Activated CD8-positive, alpha-beta T cell treated with anti-CD3 and anti-CD28 coated beads, Interleukin-2, amount 10 ng/mL, durations not matched to agents 7 days and 5 days (primary cell): ENCODE measurements at regions not wholly inside any gene's neighbourhood (a gene's known extent, or its start where the extent isn't known, plus 50 kb on each side); places are given as distances from the start of the nearest gene placed in this dataset.
"Not testable (repeated sequence)": the region's sequence is repeated elsewhere in the genome, so short reads cannot be mapped to it uniquely, and the experiment has no call there.

Experiments used
- ATAC-seq: fragments of 150-1000 bp; cut with Tn5 transposase; one replicate; pipeline ENCODE4 v1.10.0; 2021; ENCODE audit warnings: moderate library complexity
- CTCF ChIA-PET: fragments of 350-600 bp; sonication (Branson Sonifier 250); formaldehyde crosslinking; loops from one replicate; lab custom pipeline; 2021; ENCODE audit warnings: antibody characterized with exemption; lab: Charles Lee
- POLR2A ChIA-PET: fragments of 350-600 bp; sonication (Branson Sonifier 250); formaldehyde crosslinking; loops from one replicate; lab custom pipeline; 2021; ENCODE audit warnings: antibody characterized with exemption; lab: Charles Lee
- DNase-seq: peaks from one replicate; pipeline ENCODE4 v3.0.0-alpha.2; 2020
- H3K27ac Mint-ChIP-seq: one replicate; pipeline ENCODE4 v1.8.0; 2021; ENCODE audit warnings: mild to moderate bottlenecking, mixed read lengths
- H3K27me3 Mint-ChIP-seq: one replicate; pipeline ENCODE4 v1.8.0; 2021; ENCODE audit warnings: low read depth, mixed read lengths
- H3K36me3 Mint-ChIP-seq: one replicate; pipeline ENCODE4 v1.8.0; 2021; ENCODE audit warnings: low read depth, mixed read lengths
- H3K4me1 Mint-ChIP-seq: one replicate; pipeline ENCODE4 v1.8.0; 2021; ENCODE audit warnings: low read depth, mixed read lengths
- H3K4me3 Mint-ChIP-seq: one replicate; pipeline ENCODE4 v1.8.0; 2021; ENCODE audit warnings: mild to moderate bottlenecking, mixed read lengths
- H3K9me3 Mint-ChIP-seq: one replicate; pipeline ENCODE4 v1.8.0; 2022; ENCODE audit warnings: mixed read lengths; ENCODE audit not compliant: insufficient read depth

DNA sequence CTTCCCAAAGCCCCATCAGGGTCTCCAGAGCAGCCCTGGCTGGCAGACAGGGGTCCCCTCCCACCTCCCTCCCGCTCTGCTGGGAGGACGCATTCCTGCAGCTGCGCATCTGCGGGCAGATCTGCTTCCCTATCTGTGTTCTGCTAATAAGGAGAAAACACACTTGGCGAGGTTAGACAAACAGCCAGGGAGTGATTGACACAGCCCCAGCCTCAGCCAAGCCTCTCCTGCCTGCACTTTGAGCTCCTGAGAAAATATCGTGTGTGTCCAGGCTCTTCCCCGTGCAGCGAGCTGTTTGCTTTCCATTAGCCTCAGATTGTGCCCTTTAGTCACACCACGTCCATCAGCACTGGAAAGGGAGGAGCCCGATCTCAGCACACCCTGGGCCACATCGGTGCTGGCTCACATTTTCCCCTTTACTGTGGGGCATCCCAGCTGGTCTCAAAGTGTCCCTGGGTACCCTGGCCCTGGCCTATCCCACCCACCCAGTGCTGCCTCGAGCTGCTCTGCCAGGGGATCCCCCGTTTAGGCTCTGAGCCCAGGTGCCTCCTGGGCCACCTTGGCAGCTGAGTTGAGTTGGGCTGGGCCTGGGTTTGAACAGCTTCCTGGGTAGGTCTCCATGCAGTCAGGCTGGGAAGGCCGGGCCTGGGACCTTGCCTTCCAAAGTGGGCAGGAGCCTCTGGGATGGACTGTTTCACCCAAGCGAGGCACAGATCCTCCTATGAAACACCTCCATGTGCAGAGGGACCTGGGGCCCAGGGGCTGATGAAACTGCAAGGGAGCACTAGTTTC, 61.1 kb downstream of the BARX1 start:
- peaks cover 7% of the 10 kb centered on the region for H3K9me3 Mint-ChIP-seq

DNA sequence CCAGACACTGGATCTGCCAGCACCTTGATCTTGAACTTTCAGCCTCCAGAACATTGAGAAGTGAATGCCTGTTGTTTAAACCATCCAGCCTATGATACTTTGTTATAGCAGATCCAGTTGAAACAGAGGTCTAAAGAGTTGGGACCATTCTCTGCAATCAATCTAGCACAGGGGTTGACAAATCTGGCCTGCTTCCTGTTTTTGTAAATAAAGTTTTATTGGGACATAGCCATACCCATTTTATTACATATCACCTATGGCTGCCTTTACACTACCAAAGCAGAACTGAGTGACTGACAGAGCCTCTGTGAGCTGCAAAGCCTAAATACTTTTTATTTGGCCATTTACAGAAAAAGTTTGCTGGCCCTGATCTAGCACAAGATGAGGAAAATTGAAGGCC, 62.0 kb downstream of the BARX1 start:
- peaks cover 8% of the 10 kb centered on the region for H3K4me1 Mint-ChIP-seq
- CTCF ChIA-PET, result no interaction called here
- ATAC-seq (no peak), DNase-seq (no peak)
- H3K27ac Mint-ChIP-seq, result no peak overlapping the region
- POLR2A ChIA-PET, result no interaction called here
- H3K9me3 Mint-ChIP-seq, result peaks cover 7% of the 10 kb centered on the region
- H3K36me3 Mint-ChIP-seq, result no peaks in the 10 kb centered on the region
- no peak overlapping the region for H3K4me3 Mint-ChIP-seq
- H3K27me3 Mint-ChIP-seq, result no peaks in the 10 kb centered on the region

More for the DNA sequence above, 61.1 kb downstream of the BARX1 start:
- no peak overlapping the region for H3K27ac Mint-ChIP-seq
- no peaks in the 10 kb centered on the region for H3K27me3 Mint-ChIP-seq
- ChIA-PET CTCF (no interaction called here), POLR2A (no interaction called here)
- no peaks in the 10 kb centered on the region for H3K36me3 Mint-ChIP-seq
- no peak for ATAC-seq
- peaks cover 12% of the 10 kb centered on the region for H3K4me1 Mint-ChIP-seq
- DNase-seq, result no peak
- H3K4me3 Mint-ChIP-seq, result no peak overlapping the region

DNA sequence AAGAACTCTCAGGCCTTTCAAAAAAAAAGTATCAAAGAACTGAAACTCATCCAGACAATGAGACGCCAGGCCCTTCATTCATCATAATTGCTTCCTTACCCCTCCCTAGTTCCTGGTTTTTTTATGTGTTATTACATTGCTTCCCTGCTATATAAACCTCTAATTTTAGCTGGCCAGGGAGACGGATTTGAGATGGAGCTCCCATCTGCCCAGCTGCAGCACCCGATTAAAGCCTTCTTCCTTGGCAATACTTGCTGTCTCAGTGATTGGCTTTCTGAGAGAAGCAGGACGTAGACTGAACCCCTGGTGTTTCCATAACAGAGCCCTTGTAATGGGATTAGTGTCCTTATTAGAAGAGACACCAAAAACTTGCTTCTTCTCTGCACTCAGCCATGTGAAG, 62.4 kb downstream of the BARX1 start:
- ChIA-PET CTCF (no interaction called here), POLR2A (interaction anchor here (0.6 kb wide), 1 partner anchor 363 kb away, joined by 3 read pairs; no protein-coding TSS in a partner anchor)
- ATAC-seq, result no peak
- DNase-seq, result no peak
- H3K4me1 Mint-ChIP-seq, result peaks cover 4% of the 10 kb centered on the region
- H3K27me3 Mint-ChIP-seq, result no peaks in the 10 kb centered on the region
- peaks cover 7% of the 10 kb centered on the region for H3K9me3 Mint-ChIP-seq
- H3K36me3 Mint-ChIP-seq, result no peaks in the 10 kb centered on the region
- H3K4me3 Mint-ChIP-seq, result no peak overlapping the region
- H3K27ac Mint-ChIP-seq, result no peak overlapping the region

DNA sequence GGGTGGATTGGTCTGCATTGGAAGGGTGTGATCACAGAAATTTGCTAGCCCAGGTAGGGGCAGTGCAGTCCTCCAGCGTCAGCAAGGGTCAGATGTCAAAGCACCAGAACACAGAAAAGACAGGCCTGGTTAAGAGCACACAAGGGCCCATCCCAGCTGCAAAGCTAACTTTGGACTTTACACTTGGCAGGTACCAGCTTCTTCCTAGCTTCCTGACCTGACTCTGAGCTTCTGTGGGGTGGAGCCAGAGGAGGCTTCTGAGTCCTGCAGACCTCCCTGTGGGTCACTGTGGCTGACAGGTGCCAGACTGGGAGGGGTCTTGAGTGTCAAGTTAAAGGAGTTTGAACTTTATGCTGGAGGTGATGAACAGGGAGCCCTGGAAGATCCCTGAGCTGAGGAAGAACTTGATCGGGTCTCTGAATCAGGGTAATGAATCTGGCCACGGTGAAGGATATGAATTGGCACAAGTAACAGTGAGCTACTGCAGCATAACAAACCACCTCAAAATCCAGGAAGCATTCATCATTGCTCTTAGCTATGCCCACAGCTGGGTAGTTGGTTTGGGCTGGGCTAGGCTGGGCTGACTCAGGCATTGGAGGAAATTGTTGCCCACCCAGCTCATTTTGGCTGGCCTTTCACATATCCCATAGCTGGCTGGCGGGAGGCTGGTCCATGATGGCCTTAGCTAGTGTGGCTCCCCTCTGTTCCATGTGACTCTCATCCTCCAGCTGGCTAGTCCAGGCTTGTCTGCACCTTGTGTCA, 63.4 kb downstream of the BARX1 start:
- no peak for ATAC-seq
- CTCF ChIA-PET, result no interaction called here
- DNase-seq, result no peak
- Mint-ChIP-seq H3K36me3 (no peaks in the 10 kb centered on the region), H3K27me3 (peaks cover 3% of the 10 kb centered on the region), H3K27ac (no peak overlapping the region), H3K9me3 (peaks cover 7% of the 10 kb centered on the region), H3K4me1 (no peaks in the 10 kb centered on the region), H3K4me3 (no peak overlapping the region)
- POLR2A ChIA-PET, result interaction anchor here (0.6 kb wide), 1 partner anchor 364 kb away, joined by 3 read pairs; no protein-coding TSS in a partner anchor

DNA sequence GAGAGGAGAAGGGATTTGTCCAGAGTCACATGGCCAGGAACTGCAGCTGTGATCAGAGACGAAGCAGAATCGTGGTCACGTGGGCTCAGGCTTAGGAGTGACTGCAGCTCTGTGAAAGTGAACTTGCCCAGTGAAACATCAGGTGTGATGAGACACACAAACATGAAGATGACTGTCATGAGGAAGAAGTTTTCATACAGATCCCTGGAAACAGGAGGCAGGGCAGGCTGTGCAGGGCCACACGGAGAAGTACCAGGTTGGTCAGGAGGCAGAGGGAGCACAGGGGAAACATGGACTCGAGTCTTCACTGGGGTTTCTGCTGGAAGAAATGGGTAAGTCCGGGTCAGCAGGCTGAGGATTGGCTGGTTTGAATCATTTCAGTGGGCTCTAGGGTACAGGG, 64.1 kb downstream of the BARX1 start:
- no peak overlapping the region for H3K4me3 Mint-ChIP-seq
- H3K4me1 Mint-ChIP-seq, result no peaks in the 10 kb centered on the region
- ATAC-seq, result no peak
- CTCF ChIA-PET, result no interaction called here
- peaks cover 7% of the 10 kb centered on the region for H3K9me3 Mint-ChIP-seq
- no peaks in the 10 kb centered on the region for H3K36me3 Mint-ChIP-seq
- no peak overlapping the region for H3K27ac Mint-ChIP-seq
- no peak for DNase-seq
- POLR2A ChIA-PET, result no interaction called here
- peaks cover 4% of the 10 kb centered on the region for H3K27me3 Mint-ChIP-seq

DNA sequence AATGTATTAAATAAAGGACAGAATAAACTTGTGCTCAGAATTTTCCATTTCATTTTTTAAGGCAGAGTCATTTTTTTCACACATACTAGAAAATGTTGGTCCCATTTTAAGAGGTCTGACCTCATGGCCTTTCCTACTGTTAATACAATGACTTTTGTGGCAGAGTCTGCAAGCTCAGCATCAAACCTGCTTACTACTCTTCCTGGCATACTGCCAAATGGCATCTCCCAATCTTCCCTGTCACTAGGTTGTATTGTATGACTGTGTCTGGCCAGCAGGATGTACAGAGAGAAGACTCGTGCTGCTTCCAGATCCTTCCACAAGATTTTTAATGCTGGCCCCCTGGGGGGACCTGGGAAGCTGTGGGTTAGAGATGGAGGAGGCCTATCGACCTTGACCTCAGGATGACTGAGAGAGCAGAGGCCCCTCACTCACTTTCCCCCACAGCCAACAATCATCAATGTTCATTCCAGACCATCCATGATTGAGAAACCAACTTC, 64.7 kb downstream of the BARX1 start:
- Mint-ChIP-seq H3K4me1 (no peaks in the 10 kb centered on the region), H3K4me3 (no peak overlapping the region), H3K27me3 (peaks cover 4% of the 10 kb centered on the region), H3K27ac (no peak overlapping the region), H3K9me3 (peaks cover 7% of the 10 kb centered on the region), H3K36me3 (no peaks in the 10 kb centered on the region)
- DNase-seq (no peak), ATAC-seq (no peak)
- ChIA-PET CTCF (no interaction called here), POLR2A (no interaction called here)

DNA sequence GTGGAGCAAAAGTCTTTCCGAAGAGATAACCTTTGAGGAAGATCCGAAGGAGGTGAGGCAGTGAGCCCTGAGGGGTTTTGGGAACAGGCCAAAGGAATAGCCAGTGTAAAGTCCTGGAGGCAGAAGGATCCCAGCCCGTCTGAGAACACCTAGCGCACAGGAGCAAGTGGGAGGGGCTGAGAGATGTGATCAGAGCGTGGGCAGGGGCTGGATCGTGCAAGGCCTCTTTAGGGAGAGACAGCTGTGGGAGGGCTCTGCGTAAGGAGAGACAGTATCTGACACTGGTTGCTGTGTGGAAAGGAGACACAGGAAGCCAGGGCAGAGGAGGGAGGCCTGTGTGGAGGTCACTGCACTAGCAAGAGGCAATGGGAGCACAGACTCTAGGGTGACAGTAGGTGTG, 68.2 kb downstream of the BARX1 start:
- ChIA-PET CTCF (no interaction called here), POLR2A (no interaction called here)
- Mint-ChIP-seq H3K4me3 (no peak overlapping the region), H3K27me3 (peaks cover 10% of the 10 kb centered on the region), H3K27ac (no peak overlapping the region), H3K4me1 (no peaks in the 10 kb centered on the region), H3K9me3 (no peaks in the 10 kb centered on the region), H3K36me3 (no peaks in the 10 kb centered on the region)
- DNase-seq (no peak), ATAC-seq (no peak)

DNA sequence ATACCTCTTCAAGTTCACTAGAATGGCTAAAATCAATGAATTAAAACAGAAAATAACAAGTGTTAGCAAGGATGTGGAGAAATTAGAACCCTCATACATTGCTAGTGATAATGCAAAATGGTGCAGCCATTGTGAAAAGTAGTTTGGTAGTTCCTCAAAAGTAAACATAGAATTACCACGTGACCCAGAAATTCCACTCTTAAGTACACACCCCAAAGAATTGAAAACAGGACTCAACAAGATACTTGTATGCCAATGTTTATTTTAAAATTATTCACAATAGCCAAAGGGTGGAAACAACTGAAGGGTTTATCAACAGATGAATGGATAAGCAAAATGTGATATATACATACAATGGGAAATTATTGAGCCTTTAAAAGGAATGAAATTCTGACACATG, 70.3 kb downstream of the BARX1 start:
- ChIA-PET POLR2A (no interaction called here), CTCF (no interaction called here)
- H3K36me3 Mint-ChIP-seq, result no peaks in the 10 kb centered on the region
- H3K4me1 Mint-ChIP-seq, result no peaks in the 10 kb centered on the region
- no peak for ATAC-seq
- H3K9me3 Mint-ChIP-seq, result no peaks in the 10 kb centered on the region
- peaks cover 10% of the 10 kb centered on the region for H3K27me3 Mint-ChIP-seq
- no peak for DNase-seq
- H3K4me3 Mint-ChIP-seq, result no peak overlapping the region
- no peak overlapping the region for H3K27ac Mint-ChIP-seq

DNA sequence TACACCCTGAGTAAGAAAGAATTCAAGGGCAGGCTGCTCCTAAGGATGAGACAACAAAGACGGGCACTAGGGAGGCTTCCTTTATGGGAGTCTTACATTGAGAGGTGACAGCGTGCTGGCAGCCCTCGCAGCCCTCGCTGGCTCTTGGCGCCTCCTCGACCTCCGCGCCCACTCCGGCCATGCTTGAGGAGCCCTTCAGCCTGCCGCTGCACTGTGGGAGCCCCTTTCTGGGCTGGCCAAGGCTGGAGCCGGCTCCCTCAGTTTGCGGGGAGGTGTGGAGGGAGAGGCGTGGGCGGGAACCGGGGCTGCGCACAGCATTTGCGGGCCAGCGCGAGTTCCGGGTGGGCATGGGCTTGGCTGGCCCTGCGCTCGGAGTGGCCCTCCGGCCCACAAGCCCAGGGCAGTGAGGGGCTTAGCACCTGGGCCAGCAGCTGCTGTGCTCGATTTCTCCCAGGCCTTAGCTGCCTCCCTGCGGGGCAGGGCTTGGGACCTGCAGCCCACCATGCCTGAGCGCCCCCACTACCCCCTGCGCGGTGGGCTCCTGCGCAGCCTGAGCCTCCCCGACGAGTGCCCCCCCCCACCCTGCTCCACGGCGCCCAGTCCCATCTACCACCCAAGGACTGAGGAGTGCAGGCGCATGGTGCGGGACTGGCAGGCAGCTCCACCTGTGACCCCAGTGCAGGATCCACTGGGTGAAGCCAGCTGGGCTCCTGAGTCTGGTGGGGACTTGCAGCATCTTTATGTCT, 75.3 kb downstream of the BARX1 start:
- H3K4me1 Mint-ChIP-seq, H3K36me3 Mint-ChIP-seq, DNase-seq, POLR2A ChIA-PET, ATAC-seq, CTCF ChIA-PET, H3K4me3 Mint-ChIP-seq, H3K27me3 Mint-ChIP-seq, H3K27ac Mint-ChIP-seq: not testable (repeated sequence)
- H3K9me3 Mint-ChIP-seq, result peaks cover 15% of the 10 kb centered on the region

DNA sequence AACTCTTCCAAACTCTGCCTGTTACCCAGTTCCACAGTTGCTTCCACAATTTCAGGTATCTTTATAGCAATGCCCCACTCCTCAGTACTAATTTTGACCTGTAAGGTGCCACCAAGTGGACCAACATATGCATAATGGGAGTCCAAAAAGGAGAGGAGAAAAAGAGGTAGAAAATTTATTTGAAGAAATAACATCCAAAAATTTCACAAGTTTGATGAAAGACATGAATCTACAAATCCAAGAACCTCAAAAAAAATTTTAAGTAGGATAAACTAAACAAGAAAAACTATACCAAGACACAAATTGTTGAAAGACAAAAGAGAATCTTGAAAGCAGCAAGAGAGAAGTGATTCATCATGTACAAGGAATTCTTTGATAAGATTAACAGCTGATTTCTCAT, 79.8 kb downstream of the BARX1 start:
- peaks cover 6% of the 10 kb centered on the region for H3K27me3 Mint-ChIP-seq
- peaks cover 22% of the 10 kb centered on the region for H3K9me3 Mint-ChIP-seq
- ATAC-seq (no peak), DNase-seq (no peak)
- no peak overlapping the region for H3K27ac Mint-ChIP-seq
- H3K4me1 Mint-ChIP-seq, result no peaks in the 10 kb centered on the region
- peaks cover 5% of the 10 kb centered on the region for H3K36me3 Mint-ChIP-seq
- ChIA-PET CTCF (no interaction called here), POLR2A (no interaction called here)
- no peak overlapping the region for H3K4me3 Mint-ChIP-seq

DNA sequence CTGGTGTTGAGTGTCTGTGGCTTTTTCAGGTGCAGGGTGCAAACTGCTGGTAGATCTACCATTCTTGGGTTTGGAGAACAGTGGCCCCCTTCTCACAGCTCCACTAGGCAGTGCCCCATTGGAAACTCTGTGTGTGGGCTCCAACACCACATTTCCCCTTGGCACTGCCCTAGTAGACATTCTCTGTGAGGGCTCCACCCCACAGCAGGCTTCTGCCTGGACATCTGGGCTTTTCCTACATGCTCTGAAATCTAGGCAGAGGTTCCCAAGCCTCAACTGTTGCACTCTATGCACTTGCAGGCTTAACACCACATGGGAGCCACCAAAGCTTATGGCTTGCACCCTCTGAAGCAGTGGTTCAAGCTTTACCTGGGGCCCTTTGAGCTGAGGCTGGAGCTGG, 80.9 kb downstream of the BARX1 start:
- ChIA-PET CTCF (no interaction called here), POLR2A (no interaction called here)
- Mint-ChIP-seq H3K36me3 (peaks cover 5% of the 10 kb centered on the region), H3K27me3 (peaks cover 6% of the 10 kb centered on the region), H3K4me1 (no peaks in the 10 kb centered on the region), H3K27ac (no peak overlapping the region), H3K4me3 (no peak overlapping the region), H3K9me3 (peaks cover 22% of the 10 kb centered on the region)
- DNase-seq (no peak), ATAC-seq (no peak)

DNA sequence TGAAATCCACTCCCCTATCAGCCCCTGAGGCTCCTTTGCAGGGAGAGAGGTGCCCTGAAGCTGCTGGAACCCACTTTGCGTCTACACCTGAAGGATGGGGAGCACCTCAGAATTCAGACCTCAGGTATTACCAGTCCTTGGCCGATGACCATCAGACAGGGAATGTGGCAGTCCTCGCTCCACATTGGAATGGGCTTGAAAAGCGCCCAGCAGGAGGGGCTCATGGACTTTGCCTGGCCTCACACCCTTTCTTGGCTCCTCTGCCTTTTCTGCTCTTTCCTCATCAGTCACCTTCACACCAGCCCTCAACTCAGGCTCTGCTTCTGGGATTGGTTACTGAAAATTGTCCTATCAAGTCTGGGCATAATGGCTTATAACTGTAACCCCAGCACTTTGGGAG, 83.9 kb downstream of the BARX1 start:
- Mint-ChIP-seq H3K9me3 (peaks cover 21% of the 10 kb centered on the region), H3K27ac (no peak overlapping the region), H3K36me3 (peaks cover 5% of the 10 kb centered on the region), H3K4me1 (no peaks in the 10 kb centered on the region), H3K27me3 (peaks cover 7% of the 10 kb centered on the region), H3K4me3 (no peak overlapping the region)
- POLR2A ChIA-PET, result no interaction called here
- ATAC-seq (no peak), DNase-seq (no peak)
- CTCF ChIA-PET, result no interaction called here
